ENCODE measurements at regions not wholly inside any gene's neighbourhood (a gene's known extent, or its start where the extent isn't known, plus 50 kb on each side); places are given as distances from the start of the nearest gene placed in this dataset.

DNA sequence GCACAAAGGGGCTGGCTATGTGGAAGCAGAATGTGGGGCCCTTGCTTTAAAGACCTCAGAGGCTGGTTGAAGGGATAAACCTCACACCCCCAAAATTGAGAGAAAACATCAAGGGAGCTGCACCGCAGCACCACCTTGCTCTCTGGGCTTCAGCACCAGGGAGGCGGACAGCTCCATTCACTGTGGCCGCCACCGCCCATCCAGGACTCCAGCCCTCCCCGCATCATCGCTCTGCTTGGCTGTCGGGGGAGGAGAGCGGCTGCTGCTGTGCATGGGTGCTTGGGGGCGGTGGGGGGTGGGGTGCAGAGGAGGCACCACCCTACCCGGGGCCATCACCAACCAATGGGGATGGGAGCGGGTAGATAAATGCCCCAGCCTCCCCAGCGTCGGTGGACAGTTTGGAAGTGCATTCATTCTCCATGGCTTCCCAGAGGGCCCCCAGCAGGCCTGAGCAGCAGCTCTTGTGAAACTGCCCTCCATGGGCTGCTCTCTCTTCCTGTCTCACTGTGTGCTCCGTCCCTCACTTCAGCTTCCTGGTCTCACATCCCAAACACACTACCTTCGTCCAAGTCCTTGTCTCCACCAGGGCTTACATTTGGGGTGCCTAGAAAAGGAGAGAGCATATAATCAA lies 75.7 kb upstream of the BHLHE23 start (continued):
- TF ChIP-seq NRL (CRISPR knock-in tag; IDR thresholded peaks at IDR 0.05; ENCODE audit: borderline replicate concordance), result 0 out of 2 replicates have a peak, but pooled peaks have one; percentile 18
- TF ChIP-seq, protein P1, sequence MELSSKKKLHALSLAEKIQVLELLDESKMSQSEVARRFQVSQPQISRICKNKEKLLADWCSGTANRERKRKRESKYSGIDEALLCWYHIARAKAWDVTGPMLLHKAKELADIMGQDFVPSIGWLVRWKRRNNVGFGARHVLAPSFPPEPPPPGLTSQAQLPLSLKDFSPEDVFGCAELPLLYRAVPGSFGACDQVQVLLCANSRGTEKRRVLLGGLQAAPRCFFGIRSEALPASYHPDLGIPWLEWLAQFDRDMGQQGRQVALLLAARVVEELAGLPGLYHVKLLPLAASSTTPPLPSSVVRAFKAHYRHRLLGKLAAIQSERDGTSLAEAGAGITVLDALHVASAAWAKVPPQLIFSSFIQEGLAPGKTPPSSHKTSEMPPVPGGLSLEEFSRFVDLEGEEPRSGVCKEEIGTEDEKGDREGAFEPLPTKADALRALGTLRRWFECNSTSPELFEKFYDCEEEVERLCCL (CRISPR knock-in tag; IDR thresholded peaks at IDR 0.05; ENCODE audit: borderline replicate concordance), result peak; percentile 85; the same call in 1 of the 2 replicates
- TF ChIP-seq ZNF660 (CRISPR knock-in tag; IDR thresholded peaks at IDR 0.05; ENCODE audit: borderline replicate concordance, low read depth), result 0 out of 2 replicates have a peak, but pooled peaks have one; percentile 87
- 0 out of 2 replicates have a peak, but pooled peaks have one; percentile 39 for TF ChIP-seq ZZZ3 (CRISPR knock-in tag; IDR thresholded peaks at IDR 0.05; ENCODE audit: borderline replicate concordance)
- TF ChIP-seq ZFP82 (CRISPR knock-in tag; IDR thresholded peaks at IDR 0.05; ENCODE audit: borderline replicate concordance), result 0 out of 2 replicates have a peak, but pooled peaks have one; percentile 25
- TF ChIP-seq ZMAT3 (CRISPR knock-in tag; conservative IDR thresholded peaks at IDR 0.05), result peak; percentile 96
- TF ChIP-seq, protein P2, sequence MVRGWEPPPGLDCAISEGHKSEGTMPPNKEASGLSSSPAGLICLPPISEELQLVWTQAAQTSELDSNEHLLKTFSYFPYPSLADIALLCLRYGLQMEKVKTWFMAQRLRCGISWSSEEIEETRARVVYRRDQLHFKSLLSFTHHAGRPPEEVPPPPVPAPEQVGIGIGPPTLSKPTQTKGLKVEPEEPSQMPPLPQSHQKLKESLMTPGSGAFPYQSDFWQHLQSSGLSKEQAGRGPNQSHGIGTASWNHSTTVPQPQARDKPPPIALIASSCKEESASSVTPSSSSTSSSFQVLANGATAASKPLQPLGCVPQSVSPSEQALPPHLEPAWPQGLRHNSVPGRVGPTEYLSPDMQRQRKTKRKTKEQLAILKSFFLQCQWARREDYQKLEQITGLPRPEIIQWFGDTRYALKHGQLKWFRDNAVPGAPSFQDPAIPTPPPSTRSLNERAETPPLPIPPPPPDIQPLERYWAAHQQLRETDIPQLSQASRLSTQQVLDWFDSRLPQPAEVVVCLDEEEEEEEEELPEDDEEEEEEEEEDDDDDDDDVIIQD (CRISPR knock-in tag; IDR thresholded peaks at IDR 0.05; ENCODE audit: low read depth), result no peak
- 0 out of 2 replicates have a peak, but pooled peaks have one; percentile 29 for TF ChIP-seq KDM6A (CRISPR knock-in tag; IDR thresholded peaks at IDR 0.05; ENCODE audit: low read depth)
- TF ChIP-seq, protein P3, sequence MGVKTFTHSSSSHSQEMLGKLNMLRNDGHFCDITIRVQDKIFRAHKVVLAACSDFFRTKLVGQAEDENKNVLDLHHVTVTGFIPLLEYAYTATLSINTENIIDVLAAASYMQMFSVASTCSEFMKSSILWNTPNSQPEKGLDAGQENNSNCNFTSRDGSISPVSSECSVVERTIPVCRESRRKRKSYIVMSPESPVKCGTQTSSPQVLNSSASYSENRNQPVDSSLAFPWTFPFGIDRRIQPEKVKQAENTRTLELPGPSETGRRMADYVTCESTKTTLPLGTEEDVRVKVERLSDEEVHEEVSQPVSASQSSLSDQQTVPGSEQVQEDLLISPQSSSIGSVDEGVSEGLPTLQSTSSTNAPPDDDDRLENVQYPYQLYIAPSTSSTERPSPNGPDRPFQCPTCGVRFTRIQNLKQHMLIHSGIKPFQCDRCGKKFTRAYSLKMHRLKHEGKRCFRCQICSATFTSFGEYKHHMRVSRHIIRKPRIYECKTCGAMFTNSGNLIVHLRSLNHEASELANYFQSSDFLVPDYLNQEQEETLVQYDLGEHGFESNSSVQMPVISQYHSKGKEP (CRISPR knock-in tag; IDR thresholded peaks at IDR 0.05), result peak; percentile 97
- peak; percentile 48 to 97; a peak in 3 of 4 replicates for TF ChIP-seq KLF16 (CRISPR knock-in tag; IDR thresholded peaks at IDR 0.05)
- TF ChIP-seq ZNF891 (CRISPR knock-in tag; IDR thresholded peaks at IDR 0.05), result peak; percentile 59; the same call in 1 of the 2 replicates
- TF ChIP-seq PRPF4 (IDR thresholded peaks at IDR 0.05; ENCODE audit: low read depth, low read length, poor library complexity, severe bottlenecking), result no peak
- TF ChIP-seq ZNF766 (CRISPR knock-in tag; IDR thresholded peaks at IDR 0.05; ENCODE audit: borderline replicate concordance), result peak; percentile 88; the same call in 1 of the 2 replicates
- peak; percentile 95 for TF ChIP-seq ZSCAN21 (CRISPR knock-in tag; IDR thresholded peaks at IDR 0.05; ENCODE audit: borderline replicate concordance)
- TF ChIP-seq TARDBP (CRISPR knock-in tag; IDR thresholded peaks at IDR 0.05), result no peak
- TF ChIP-seq FOXA3 (CRISPR knock-in tag; IDR thresholded peaks at IDR 0.05), result peak; percentile 66
- TF ChIP-seq NAIF1 (CRISPR knock-in tag; IDR thresholded peaks at IDR 0.05; ENCODE audit: borderline replicate concordance), result 0 out of 2 replicates have a peak, but pooled peaks have one; percentile 19
- TF ChIP-seq, protein P4, sequence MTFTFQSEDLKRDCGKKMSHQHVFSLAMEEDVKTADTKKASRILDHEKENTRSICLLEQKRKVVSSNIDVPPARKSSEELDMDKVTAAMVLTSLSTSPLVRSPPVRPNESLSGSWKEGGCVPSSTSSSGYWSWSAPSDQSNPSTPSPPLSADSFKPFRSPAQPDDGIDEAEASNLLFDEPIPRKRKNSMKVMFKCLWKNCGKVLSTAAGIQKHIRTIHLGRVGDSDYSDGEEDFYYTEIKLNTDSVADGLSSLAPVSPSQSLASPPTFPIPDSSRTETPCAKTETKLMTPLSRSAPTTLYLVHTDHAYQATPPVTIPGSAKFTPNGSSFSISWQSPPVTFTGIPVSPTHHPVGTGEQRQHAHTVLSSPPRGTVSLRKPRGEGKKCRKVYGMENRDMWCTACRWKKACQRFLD (CRISPR knock-in tag; IDR thresholded peaks at IDR 0.05; ENCODE audit: borderline replicate concordance), result peak; percentile 95
- TF ChIP-seq ZSCAN31 (CRISPR knock-in tag; IDR thresholded peaks at IDR 0.05; ENCODE audit: low read depth), result 0 out of 2 replicates have a peak, but pooled peaks have one; percentile 65
- peak; percentile 97 for TF ChIP-seq NFKB2 (CRISPR knock-in tag; IDR thresholded peaks at IDR 0.05; ENCODE audit: borderline replicate concordance)
- TF ChIP-seq RFX1 (IDR thresholded peaks at IDR 0.05), result no peak
- TF ChIP-seq ZNF354B (CRISPR knock-in tag; IDR thresholded peaks at IDR 0.05), result no peak
- TF ChIP-seq MEF2D (CRISPR knock-in tag; IDR thresholded peaks at IDR 0.05), result peak; percentile 83

All from HepG2 (cell line).